GM19035 (cell line): ENCODE measurements at regions not wholly inside any gene's neighbourhood (a gene's known extent, or its start where the extent isn't known, plus 50 kb on each side); places are given as distances from the start of the nearest gene placed in this dataset.

Experiments used
- ATAC-seq: cut with Tn5 transposase; IDR thresholded peaks from one replicate; pipeline ENCODE4 v1.9.1; 2021; ENCODE audit not compliant: unreplicated experiment

DNA sequence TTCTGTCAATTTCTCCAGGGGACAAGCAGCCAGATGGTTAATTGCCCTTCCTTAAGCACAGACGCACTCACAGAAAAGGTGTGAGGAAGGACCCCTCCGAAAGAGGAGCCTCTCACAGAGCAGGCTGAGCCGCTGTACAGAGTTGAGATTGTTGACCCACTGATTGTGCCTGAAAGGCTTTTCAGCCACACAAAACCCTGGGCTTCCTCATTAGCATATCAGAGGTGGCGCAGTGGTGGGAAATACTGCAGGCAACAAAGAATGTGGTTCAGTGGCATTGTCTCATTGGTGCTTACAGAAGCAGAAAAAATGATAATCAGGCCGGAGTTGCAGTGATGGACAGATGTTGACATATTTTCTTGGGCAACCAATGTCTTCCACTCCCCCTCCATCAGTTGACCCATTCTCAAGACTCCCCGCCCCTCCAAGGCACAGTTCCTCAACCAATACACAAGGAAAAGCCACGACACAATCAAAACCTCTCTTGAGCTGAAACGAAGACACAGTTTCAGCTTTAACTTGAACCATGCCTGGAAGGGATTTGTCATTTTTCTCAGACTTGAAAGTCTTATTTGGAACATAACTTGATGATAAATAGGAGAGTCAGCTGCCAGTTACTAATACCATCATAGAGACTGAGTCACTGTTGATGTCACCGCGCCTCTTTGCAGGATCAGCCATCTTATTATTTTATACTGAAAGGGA lies 53.1 kb downstream of the ATXN3L start:
- ATAC-seq, result no peak

GRCh38 chrX:13265549-13266132 lies 54.2 kb downstream of the ATXN3L start:
- ATAC-seq, result no peak

DNA sequence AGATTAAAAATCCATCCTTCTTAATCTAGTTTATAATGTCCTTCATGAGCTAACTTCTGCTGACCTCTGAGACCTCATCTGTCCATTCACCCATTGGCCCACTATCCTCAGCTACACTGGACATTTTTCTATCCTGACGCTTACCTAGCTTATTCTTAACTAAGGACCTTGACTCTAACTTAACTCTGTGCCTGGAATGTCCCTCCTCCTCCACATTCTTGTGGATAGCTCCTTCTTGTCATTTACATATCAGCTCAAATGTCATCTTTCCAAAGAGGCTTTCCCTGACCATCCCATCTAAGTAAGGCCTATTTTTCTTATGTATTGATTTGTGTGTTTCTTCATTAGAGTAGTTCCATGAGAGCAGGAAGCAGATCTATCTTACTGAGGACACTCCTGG lies 54.7 kb downstream of the ATXN3L start:
- no peak for ATAC-seq

- peak; percentile 72 for ATAC-seq
These were observed 56.1 kb downstream of the ATXN3L start for GRCh38 chrX:13263560-13264251.

DNA sequence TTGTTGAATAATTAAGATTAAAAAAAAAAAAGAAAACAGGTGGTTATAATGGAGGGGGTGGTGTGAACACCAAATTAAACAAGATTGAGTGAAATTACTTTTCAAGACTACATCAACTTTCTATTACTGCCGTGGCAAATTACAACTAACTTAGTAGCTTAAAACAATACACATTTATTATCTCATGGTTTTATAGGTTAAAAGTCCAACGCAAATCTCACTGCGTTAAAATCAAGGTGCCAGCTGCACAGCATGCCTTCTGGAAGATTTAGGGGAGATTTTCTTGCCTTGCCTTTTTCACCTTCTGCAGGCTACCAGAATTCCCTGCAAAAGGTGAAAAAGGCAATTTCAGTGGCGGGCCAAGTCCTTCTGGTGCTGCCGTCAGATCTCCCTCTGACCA lies 58.5 kb downstream of the ATXN3L start:
- ATAC-seq, result no peak

DNA sequence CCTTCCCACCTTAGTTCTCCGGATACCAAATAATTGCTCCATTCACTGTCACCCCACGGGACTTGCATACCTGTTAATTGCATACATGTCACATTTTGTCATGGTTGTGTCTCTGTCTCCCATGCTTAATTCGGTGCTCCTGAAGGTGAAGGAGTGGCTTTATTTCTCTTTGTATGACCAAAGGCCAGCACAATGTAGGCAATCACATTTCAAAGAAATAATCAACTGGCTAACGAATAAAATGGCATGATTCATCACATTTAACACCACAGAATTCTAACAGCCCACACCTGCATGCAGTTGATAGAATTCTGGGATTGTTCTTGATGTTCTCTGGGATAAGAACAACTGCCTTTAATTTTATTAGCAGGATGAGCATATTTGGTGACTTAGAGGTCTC lies 59.3 kb downstream of the ATXN3L start:
- ATAC-seq, result no peak

DNA sequence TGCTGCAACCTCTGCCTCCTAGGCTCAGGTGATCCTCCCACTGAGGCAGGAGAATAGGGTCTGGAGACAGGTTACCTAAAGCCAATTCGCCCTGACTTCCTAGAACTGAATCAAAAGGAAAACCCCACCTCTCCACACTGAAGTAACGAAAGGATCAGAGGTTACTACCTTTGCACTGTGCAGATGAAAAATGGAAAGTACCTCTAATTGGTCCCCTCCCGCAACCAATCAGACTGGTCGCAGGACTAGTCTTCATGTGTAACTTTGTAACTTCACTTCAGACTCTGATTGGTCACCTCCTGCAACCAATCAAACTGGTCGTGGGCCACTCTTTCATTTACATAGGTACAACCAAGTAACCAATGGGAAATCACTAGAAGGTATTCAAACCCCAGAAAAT lies 61.1 kb downstream of the ATXN3L start:
- no peak for ATAC-seq

DNA sequence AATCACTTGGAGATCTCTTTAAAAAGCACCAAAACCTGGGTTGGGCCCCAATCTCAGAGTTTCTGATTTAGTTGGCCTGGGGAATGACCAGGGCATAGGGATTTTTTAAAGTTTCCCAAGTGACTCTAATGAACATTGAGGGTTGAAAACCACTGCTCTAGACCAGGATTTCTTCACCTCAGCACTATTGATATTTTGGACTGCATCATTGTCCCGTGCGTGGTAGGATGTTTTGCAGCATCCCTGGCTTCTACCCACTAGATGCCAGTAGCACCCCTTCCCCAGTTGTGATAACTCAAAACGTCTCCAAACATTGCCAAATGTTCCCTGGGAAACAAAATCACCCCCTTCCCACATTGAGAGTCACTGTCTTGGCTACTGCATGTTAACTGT lies 61.8 kb downstream of the ATXN3L start:
- ATAC-seq, result no peak

- ATAC-seq, result peak; percentile 59
These were observed 62.4 kb downstream of the ATXN3L start for GRCh38 chrX:13257223-13258051.

DNA sequence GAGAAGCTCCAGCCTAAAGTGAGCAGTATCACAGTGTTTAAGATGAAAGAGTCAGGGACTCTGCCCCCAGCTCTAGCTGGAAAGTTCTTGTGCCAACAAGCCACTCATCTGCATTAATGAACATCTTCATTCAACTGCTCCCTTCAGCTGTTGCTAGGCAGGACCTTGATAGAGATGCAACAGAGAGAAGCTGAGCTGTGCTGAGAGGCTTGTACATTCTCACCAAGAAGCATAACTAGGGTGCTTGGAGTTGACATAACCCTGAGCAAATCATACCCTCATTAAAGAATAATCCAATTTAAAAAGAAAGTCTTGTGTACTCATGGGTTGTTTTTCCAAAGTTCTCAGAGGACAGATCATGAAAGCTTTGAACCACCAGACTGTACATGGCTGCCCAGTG lies 63.2 kb downstream of the ATXN3L start:
- no peak for ATAC-seq

GRCh38 chrX:13254870-13255269 lies 65.0 kb downstream of the ATXN3L start:
- ATAC-seq, result peak; percentile 3

DNA sequence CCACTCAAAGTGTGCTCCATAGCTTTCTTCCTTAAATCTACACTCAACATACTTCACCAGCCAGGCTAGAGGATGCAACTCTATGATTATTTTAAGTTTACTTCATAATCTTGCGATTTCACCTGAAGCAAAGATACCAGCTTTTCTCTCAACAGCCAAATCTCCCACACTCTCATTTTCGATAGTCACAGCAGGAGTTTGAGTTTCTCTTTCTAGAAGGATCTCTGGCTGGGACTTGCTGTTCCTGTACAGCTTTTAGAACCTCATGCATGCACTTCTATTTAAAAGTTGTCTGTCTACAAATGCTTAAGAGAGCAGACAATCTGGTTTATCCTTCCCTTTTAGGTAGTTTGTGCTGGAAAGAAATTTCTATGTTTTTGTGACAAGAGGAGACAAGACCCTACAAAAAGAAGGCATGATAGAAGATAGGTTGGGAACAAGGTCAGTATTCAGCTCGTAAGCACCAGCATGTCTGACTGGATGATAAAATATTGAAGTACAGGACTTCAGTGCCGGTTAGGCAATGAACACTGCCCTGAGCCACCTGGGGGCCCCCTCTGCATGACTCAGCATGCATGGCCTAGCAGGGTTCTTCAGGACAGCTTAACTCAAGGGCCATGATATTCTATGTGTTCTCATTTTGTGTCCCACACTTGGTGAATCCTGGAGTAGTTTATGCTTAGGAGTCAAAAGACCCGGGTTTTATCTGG lies 65.6 kb downstream of the ATXN3L start:
- peak; percentile 58 for ATAC-seq

GRCh38 chrX:13253223-13253622 lies 66.6 kb downstream of the ATXN3L start:
- no peak for ATAC-seq

GRCh38 chrX:13252726-13253125 lies 67.1 kb downstream of the ATXN3L start:
- ATAC-seq, result no peak

DNA sequence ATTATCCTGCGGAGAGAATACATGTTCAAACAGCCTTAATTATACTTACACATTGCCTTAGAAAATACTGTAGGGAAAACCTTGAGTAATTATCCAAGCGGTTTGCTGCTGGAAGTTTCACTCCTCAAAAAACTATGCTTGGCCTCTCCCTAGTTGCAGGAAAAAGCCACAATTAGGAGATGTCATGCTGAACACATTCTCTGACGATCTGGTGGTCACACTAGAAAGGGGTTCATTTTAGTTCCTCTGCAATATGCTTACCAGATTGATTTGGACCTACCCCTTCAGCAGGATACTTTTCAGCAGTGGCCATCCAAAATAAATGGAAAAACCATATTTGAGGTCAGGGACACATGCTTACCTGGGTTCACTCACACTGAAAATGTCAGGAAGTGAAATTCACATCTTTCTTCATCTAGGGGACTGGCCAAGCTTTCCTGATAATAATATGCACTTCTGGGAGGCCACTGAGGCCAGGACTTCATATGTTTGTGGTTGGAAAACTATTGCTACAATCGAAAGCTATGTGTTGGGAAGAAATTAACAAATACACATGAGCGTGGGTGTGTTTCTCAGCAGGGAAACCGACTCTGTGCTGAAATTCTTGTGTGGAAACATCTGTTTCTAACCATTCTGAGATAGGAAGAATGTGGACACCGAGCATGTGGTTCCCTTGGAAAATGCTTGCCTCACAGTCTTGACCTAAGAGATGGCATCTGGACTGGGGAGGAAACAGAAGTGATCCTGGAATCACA lies 68.8 kb downstream of the ATXN3L start:
- ATAC-seq, result no peak

DNA sequence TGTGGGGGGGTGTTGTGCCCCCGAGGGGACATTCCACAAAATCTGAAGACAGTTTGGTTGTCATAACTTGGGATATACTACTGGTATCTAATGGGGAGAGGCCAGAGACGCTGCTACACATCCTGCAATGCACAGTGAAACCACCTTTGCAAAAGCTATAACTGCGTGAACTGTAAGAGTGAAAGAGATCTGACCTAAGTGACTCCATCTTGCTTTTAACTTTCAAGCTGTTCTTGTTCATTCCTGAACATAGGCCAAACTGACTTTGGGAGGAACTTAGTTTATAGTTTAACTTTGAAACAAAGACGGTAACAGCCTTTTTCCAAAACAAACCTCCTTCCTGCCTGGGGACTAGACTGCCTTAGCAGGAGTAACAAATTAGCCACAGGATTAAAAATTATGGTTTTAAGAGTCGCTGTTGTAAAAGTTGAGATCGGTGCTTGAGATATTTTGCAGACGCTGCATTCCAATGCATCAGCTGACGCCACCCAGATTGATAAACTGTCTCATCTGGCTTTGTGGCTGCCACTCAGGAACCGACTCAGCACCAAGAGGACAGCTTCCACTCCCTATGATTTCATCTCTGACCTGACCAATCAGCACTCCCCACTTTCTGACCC lies 70.9 kb downstream of the ATXN3L start:
- ATAC-seq, result no peak

GRCh38 chrX:13239272-13239671 lies 80.6 kb downstream of the ATXN3L start:
- ATAC-seq, result no peak

DNA sequence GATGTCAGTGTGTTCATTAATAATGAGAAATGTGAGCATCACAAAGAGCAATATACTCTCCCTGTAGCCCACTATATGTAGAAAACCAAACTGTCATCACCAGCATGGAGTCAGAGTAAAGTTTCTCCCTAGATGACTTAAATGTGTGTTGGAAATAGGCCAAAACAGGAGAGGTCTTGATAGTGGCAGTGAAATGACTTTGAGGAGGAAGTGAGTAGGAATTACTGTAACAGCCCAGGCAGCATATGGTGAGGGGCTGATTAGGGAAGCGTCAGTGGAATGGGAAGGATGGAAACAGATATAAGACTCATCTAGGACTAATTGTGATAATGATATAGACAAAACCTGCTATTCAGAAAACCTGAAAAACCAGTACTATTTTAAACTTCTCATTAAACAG lies 83.9 kb downstream of the ATXN3L start:
- no peak for ATAC-seq

DNA sequence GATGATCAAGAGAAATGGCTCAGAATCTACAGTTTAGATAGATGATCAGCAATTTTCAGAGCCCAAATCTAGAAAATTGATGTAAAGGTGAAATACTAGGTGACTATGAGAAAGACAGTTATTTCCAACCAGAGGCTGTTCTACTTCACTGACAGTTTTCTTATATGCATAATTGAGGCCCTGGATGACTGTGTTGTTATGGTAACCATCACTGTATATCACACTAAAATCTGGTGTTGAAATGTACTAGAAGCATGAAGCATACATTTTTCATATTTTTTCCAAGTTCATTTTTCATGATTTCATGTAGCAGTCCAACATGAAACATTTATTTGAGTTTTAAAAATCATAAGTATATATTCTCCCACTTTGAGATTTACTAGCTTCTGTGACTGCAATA lies 87.4 kb downstream of the ATXN3L start:
- ATAC-seq, result no peak

GRCh38 chrX:13226214-13226613 lies 93.6 kb downstream of the ATXN3L start:
- no peak for ATAC-seq
